Kidney epithelial cell (primary cell): ENCODE measurements at regions not wholly inside any gene's neighbourhood (a gene's known extent, or its start where the extent isn't known, plus 50 kb on each side); places are given as distances from the start of the nearest gene placed in this dataset.

Experiments
- DNase-seq: peaks from one replicate; pipeline ENCODE4 v3.0.0-alpha.2; 2010; ENCODE audit warnings: low read depth
- H3K27me3 ChIP-seq: 2 replicates; pipeline ENCODE4 v1.6.0; 2011; ENCODE audit warnings: low read length; ENCODE audit not compliant: control insufficient read depth, insufficient read depth
- H3K36me3 ChIP-seq: 2 replicates; pipeline ENCODE4 v1.5.1; 2011; ENCODE audit warnings: low read length; ENCODE audit not compliant: control insufficient read depth, insufficient read depth
- H3K4me3 ChIP-seq: 2 replicates; pipeline ENCODE4 v1.5.1; 2011; ENCODE audit warnings: low read depth, mild to moderate bottlenecking, control low read depth, low read length
- TF ChIP-seq, protein P1 (sequence below): IDR thresholded peaks from 2 replicates; pipeline ENCODE4 v1.5.1; 2011; ENCODE audit warnings: mild to moderate bottlenecking, moderate library complexity, low read length, control low read depth, inconsistent platforms; ENCODE audit not compliant: insufficient read depth, poor library complexity, severe bottlenecking

- Histone ChIP-seq H3K27me3 (peaks cover 31% of the 10 kb centered on the region), H3K4me3 (no peak overlapping the region), H3K36me3 (no peaks in the 10 kb centered on the region)
- no peak for DNase-seq
- TF ChIP-seq, protein P1, sequence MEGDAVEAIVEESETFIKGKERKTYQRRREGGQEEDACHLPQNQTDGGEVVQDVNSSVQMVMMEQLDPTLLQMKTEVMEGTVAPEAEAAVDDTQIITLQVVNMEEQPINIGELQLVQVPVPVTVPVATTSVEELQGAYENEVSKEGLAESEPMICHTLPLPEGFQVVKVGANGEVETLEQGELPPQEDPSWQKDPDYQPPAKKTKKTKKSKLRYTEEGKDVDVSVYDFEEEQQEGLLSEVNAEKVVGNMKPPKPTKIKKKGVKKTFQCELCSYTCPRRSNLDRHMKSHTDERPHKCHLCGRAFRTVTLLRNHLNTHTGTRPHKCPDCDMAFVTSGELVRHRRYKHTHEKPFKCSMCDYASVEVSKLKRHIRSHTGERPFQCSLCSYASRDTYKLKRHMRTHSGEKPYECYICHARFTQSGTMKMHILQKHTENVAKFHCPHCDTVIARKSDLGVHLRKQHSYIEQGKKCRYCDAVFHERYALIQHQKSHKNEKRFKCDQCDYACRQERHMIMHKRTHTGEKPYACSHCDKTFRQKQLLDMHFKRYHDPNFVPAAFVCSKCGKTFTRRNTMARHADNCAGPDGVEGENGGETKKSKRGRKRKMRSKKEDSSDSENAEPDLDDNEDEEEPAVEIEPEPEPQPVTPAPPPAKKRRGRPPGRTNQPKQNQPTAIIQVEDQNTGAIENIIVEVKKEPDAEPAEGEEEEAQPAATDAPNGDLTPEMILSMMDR = no peak
These were observed 89.2 kb downstream of the RTL6 start for GRCh38 chr22:44408829-44409192.

DNA sequence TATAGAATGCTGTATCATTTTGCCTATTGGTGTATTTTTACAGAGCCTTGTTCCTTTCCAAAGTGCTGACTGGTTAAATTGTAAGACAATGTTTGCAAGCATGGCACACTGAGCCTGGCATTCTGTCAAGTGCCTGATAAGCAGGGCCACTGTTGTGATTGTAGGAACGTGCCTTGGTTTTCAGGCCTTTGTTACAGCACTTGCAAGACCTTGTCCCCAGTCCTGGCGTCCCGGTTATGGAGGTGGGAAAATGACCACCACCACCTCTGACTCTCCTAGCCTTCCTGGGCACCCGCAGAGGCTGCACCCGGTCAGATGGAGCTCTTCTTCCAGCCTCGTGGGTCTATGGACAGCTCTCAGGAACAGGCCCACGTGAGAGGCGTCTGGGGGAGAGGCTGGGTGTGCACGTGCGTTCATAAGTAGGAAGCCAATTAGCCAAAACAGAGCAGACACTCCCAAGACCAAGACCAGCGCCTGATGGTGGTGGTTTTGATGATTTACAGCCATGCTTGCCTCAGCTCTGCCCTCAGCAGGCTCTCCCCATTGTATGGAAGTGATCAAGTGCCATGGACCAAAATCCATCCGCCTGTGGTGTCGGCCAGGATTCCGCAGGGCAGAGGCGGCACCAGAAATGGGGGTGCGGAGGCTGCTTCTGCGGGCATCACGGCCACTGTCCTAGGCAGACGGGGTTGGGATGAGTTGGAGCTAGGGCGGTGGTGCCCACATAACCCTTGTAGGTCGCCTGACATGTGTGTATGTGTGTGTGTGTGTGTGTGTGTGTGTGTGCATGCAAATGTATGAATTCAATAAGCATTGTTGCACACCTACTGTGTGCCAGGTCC lies 89.8 kb downstream of the RTL6 start:
- peaks cover 31% of the 10 kb centered on the region for H3K27me3 ChIP-seq
- H3K36me3 ChIP-seq = no peaks in the 10 kb centered on the region
- no peak overlapping the region for H3K4me3 ChIP-seq
- DNase-seq = no peak
- TF ChIP-seq, protein P1 = no peak

GRCh38 chr22:44407171-44407986 lies 90.7 kb downstream of the RTL6 start:
- no peak for DNase-seq
- no peaks in the 10 kb centered on the region for H3K36me3 ChIP-seq
- H3K27me3 ChIP-seq = peaks cover 30% of the 10 kb centered on the region
- TF ChIP-seq, protein P1 = no peak
- no peak overlapping the region for H3K4me3 ChIP-seq

- no peak overlapping the region for H3K4me3 ChIP-seq
- H3K36me3 ChIP-seq = no peaks in the 10 kb centered on the region
- no peak for DNase-seq
- TF ChIP-seq, protein P1 = no peak
- peaks cover 22% of the 10 kb centered on the region for H3K27me3 ChIP-seq
These were observed 91.5 kb downstream of the RTL6 start for GRCh38 chr22:44406341-44407170.

DNA sequence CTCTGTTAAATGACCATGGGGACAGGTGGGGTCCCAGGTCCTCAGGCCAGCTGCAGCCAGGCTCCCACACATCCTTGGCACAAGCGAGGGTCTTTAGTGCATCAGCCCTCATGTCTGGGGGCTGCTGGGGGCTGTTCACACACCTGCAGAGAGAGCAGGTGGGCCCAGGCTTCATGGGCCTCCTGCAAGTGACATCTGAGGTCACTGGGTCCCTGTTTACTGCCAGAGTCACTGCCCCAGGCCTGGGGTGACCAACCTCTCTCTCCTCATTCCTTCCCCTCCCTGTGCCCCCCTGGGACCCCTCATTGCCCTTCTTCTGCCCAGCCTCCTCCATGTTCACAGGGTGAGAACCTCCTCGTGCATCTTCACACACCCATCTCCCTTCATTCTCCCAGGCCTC lies 92.4 kb downstream of the RTL6 start:
- no peaks in the 10 kb centered on the region for H3K36me3 ChIP-seq
- peaks cover 17% of the 10 kb centered on the region for H3K27me3 ChIP-seq
- TF ChIP-seq, protein P1 = no peak
- DNase-seq = no peak
- H3K4me3 ChIP-seq = no peak overlapping the region
